H1 (cell line): ENCODE measurements at regions not wholly inside any gene's neighbourhood (a gene's known extent, or its start where the extent isn't known, plus 50 kb on each side); places are given as distances from the start of the nearest gene placed in this dataset.

ENCODE experiments used
- CTCF ChIA-PET: fragments of 300-600 bp; sonication (Branson Sonifier 250); formaldehyde crosslinking; loops from one replicate; lab custom pipeline; 2021; ENCODE audit not compliant: partially characterized antibody; lab: Charles Lee
- POLR2A ChIA-PET: fragments of 300-600 bp; sonication (Branson Sonifier 250); formaldehyde crosslinking; loops from one replicate; lab custom pipeline; 2021; ENCODE audit warnings: inconsistent platforms; ENCODE audit not compliant: partially characterized antibody; lab: Charles Lee
- DNase-seq, 2 experiments: peaks; one replicate each; pipeline versions ENCODE4 v3.0.0 to v3.0.0-alpha.2; 2010 to 2022; ENCODE audit warnings: low spot score in 2 of 2, low read depth in 1 of 2, mixed read lengths in 1 of 2
- FAIRE-seq: peaks from 2 replicates; lab custom pipeline; 2011; peaks lifted over from hg19 to GRCh38; lab: Jason Lieb, UNC
- H2AFZ ChIP-seq: 2 replicates; pipeline ENCODE4 v1.8.1; 2012; ENCODE audit warnings: low read length, inconsistent platforms
- H2AK5ac ChIP-seq: 2 replicates; pipeline ENCODE4 v1.6.1; 2013; ENCODE audit warnings: low read depth, low read length
- H2BK120ac ChIP-seq: replicated peaks from 2 replicates; pipeline ENCODE3; 2013; ENCODE audit warnings: low read depth, low read length, inconsistent platforms
- H2BK12ac ChIP-seq: 2 replicates; pipeline ENCODE4 v1.6.1; 2013; ENCODE audit warnings: low read depth, low read length
- H2BK15ac ChIP-seq: 2 replicates; pipeline ENCODE4 v1.6.1; 2013; ENCODE audit warnings: low read length
- H2BK20ac ChIP-seq: 2 replicates; pipeline ENCODE4 v1.6.1; 2013; ENCODE audit warnings: low read length
- H2BK5ac ChIP-seq: 2 replicates; pipeline ENCODE4 v1.6.1; 2013; ENCODE audit warnings: low read depth, low read length
- H3K14ac ChIP-seq: 2 replicates; pipeline ENCODE4 v1.6.1; 2013; ENCODE audit warnings: inconsistent platforms; ENCODE audit not compliant: insufficient read length
- H3K18ac ChIP-seq: 2 replicates; pipeline ENCODE4 v1.6.1; 2013; ENCODE audit warnings: low read length; ENCODE audit errors: extremely low read depth
- H3K23ac ChIP-seq: 2 replicates; pipeline ENCODE4 v1.6.1; 2013; ENCODE audit warnings: inconsistent platforms; ENCODE audit not compliant: insufficient read length
- H3K23me2 ChIP-seq: 2 replicates; pipeline ENCODE4 v1.6.1; 2013; ENCODE audit warnings: low read depth, low read length
- H3K27ac ChIP-seq: 2 replicates; pipeline ENCODE4 v1.6.1; 2011; ENCODE audit warnings: low read depth, low read length, inconsistent platforms
- H3K27me3 ChIP-seq, 4 experiments: replicated peaks in 1 of 4; 1 replicate in 1 of 4; 2 replicates in 3 of 4; pipeline versions ENCODE4 v1.6.1 to v1.8.1; 2011 to 2013; ENCODE audit warnings: low read length in 3 of 4, mild to moderate bottlenecking in 3 of 4, inconsistent platforms in 2 of 4, mixed read lengths in 2 of 4, moderate library complexity in 1 of 4; ENCODE audit not compliant: control insufficient read depth in 3 of 4, insufficient read depth in 3 of 4; ENCODE audit errors: extremely low read depth in 1 of 4
- H3K36me3 ChIP-seq, 4 experiments: 2 replicates each; pipeline versions ENCODE4 v1.6.1 to v1.8.1; 2011 to 2013; ENCODE audit warnings: mild to moderate bottlenecking in 4 of 4, low read length in 3 of 4, moderate library complexity in 2 of 4, control low read depth in 1 of 4, inconsistent platforms in 1 of 4; ENCODE audit not compliant: insufficient read depth in 4 of 4, control insufficient read depth in 2 of 4
- H3K4ac ChIP-seq: replicated peaks from 2 replicates; pipeline ENCODE3; 2013; ENCODE audit warnings: low read length, low read depth, mixed read lengths, inconsistent platforms; ENCODE audit not compliant: insufficient read length
- H3K4me1 ChIP-seq, 4 experiments: replicated peaks in 1 of 4; 1 replicate in 1 of 4; 2 replicates in 3 of 4; pipeline versions ENCODE4 v1.6.1 to v1.8.1; 2011 to 2013; ENCODE audit warnings: low read length in 3 of 4, inconsistent platforms in 2 of 4, mixed read lengths in 1 of 4; ENCODE audit not compliant: insufficient read depth in 4 of 4, control insufficient read depth in 3 of 4
- H3K4me2 ChIP-seq, 2 experiments: 2 replicates each; pipeline versions ENCODE4 v1.6.1 to v1.8.1; 2011 to 2013; ENCODE audit warnings: low read depth in 2 of 2, low read length in 2 of 2, control low read depth in 1 of 2, inconsistent platforms in 1 of 2, mild to moderate bottlenecking in 1 of 2; ENCODE audit not compliant: insufficient read depth in 1 of 2
- H3K4me3 ChIP-seq, 4 experiments: fragments of 200-600, 300-600 bp in 1 of 4; sonication (generic), shearing (Covaris generic), sonication (Bioruptor Twin) in 1 of 4; 2 replicates each; pipeline versions ENCODE4 v1.5.1 to v1.8.1; 2011 to 2016; ENCODE audit warnings: low read length in 4 of 4, low read depth in 3 of 4, control low read depth in 2 of 4, inconsistent platforms in 2 of 4, mild to moderate bottlenecking in 2 of 4, mixed read lengths in 1 of 4, moderate library complexity in 1 of 4; ENCODE audit not compliant: insufficient read depth in 2 of 4; ENCODE audit errors: extremely low read depth in 1 of 4
- H3K56ac ChIP-seq: replicated peaks from 2 replicates; pipeline ENCODE3; 2013; ENCODE audit warnings: low read depth, mild to moderate bottlenecking, mixed read lengths, low read length, inconsistent platforms; ENCODE audit not compliant: insufficient read length
- H3K79me1 ChIP-seq: 2 replicates; pipeline ENCODE4 v1.6.1; 2013; ENCODE audit warnings: low read depth, low read length, control low read depth
- H3K79me2 ChIP-seq, 2 experiments: 2 replicates each; pipeline versions ENCODE4 v1.6.1 to v1.8.1; 2012 to 2013; ENCODE audit warnings: low read length in 2 of 2, mild to moderate bottlenecking in 2 of 2, inconsistent platforms in 1 of 2; ENCODE audit not compliant: insufficient read depth in 2 of 2, control insufficient read depth in 1 of 2
- H3K9ac ChIP-seq, 4 experiments: replicated peaks in 1 of 4; 1 replicate in 1 of 4; 2 replicates in 3 of 4; pipeline versions ENCODE4 v1.6.1 to v1.8.1; 2011 to 2013; ENCODE audit warnings: low read depth in 3 of 4, low read length in 3 of 4, control low read depth in 2 of 4, mild to moderate bottlenecking in 2 of 4, moderate library complexity in 2 of 4, inconsistent platforms in 1 of 4; ENCODE audit errors: extremely low read depth in 1 of 4
- H3K9me3 ChIP-seq, 2 experiments: 2 replicates each; pipeline versions ENCODE4 v1.6.1 to v1.8.1; 2012 to 2013; ENCODE audit warnings: mild to moderate bottlenecking in 2 of 2, moderate library complexity in 2 of 2, control low read depth in 1 of 2, inconsistent platforms in 1 of 2, low read depth in 1 of 2, low read length in 1 of 2, mixed read lengths in 1 of 2; ENCODE audit not compliant: insufficient read depth in 2 of 2
- H4K20me1 ChIP-seq, 2 experiments: replicated peaks in 1 of 2; 2 replicates each; pipeline versions ENCODE3 to v1.8.1; 2011 to 2013; ENCODE audit warnings: inconsistent platforms in 2 of 2, low read length in 2 of 2, mild to moderate bottlenecking in 1 of 2; ENCODE audit not compliant: insufficient read depth in 2 of 2, control insufficient read depth in 1 of 2
- H4K5ac ChIP-seq: 2 replicates; pipeline ENCODE4 v1.6.1; 2013; ENCODE audit warnings: low read length, low read depth, mixed read lengths, inconsistent platforms; ENCODE audit not compliant: insufficient read length
- H4K8ac ChIP-seq: 2 replicates; pipeline ENCODE4 v1.8.0; 2013; ENCODE audit warnings: mild to moderate bottlenecking, moderate library complexity, low read length, inconsistent platforms; ENCODE audit not compliant: insufficient read depth; ENCODE audit errors: extremely low read depth
- H4K91ac ChIP-seq: replicated peaks from 2 replicates; pipeline ENCODE3; 2013; ENCODE audit warnings: low read length, mixed read lengths, inconsistent platforms; ENCODE audit not compliant: insufficient read length
- CHD1 ChIP-seq: IDR thresholded peaks from 2 replicates; pipeline ENCODE4 v1.6.1; 2012; ENCODE audit warnings: low read depth, low read length, improper control_type of control experiment
- EZH2 ChIP-seq: fragments of 200-600 bp; sonication (generic); IDR thresholded peaks from 2 replicates; pipeline ENCODE4 v1.7.1; 2012; ENCODE audit warnings: low read depth, mild to moderate bottlenecking, moderate library complexity, low read length, inconsistent platforms; ENCODE audit not compliant: severe bottlenecking
- FOSL1 ChIP-seq: IDR thresholded peaks from 2 replicates; pipeline ENCODE4 v1.6.1; 2011; ENCODE audit warnings: mild to moderate bottlenecking, low read depth, low read length, moderate library complexity; ENCODE audit not compliant: insufficient read depth
- MAFK ChIP-seq: IDR thresholded peaks from 2 replicates; pipeline ENCODE4 v1.6.1; 2012; ENCODE audit warnings: low read depth, mild to moderate bottlenecking, improper control_type of control experiment, low read length
- NRF1 ChIP-seq: IDR thresholded peaks from 2 replicates; pipeline ENCODE4 v1.6.1; 2011; ENCODE audit warnings: mild to moderate bottlenecking, low read depth, low read length, improper control_type of control experiment
- PHF8 ChIP-seq: fragments of 200-600 bp; sonication (generic); conservative IDR thresholded peaks from 2 replicates; pipeline ENCODE4 v1.7.1; 2012; ENCODE audit warnings: low read depth, mild to moderate bottlenecking, inconsistent platforms, low read length, moderate library complexity
- SAP30 ChIP-seq: fragments of 300-600 bp; sonication (generic); IDR thresholded peaks from 2 replicates; pipeline ENCODE4 v1.7.1; 2012; ENCODE audit warnings: low read length, moderate library complexity, mild to moderate bottlenecking, inconsistent platforms; ENCODE audit not compliant: insufficient read depth, insufficient replicate concordance
- SIRT6 ChIP-seq: IDR thresholded peaks from one replicate; pipeline ENCODE4 v1.7.1; 2012; ENCODE audit warnings: low read length, inconsistent platforms
- TAF1 ChIP-seq: IDR thresholded peaks from 2 replicates; pipeline ENCODE4 v1.6.1; 2011; ENCODE audit warnings: mild to moderate bottlenecking, low read depth, low read length
- TEAD4 ChIP-seq: IDR thresholded peaks from 2 replicates; pipeline ENCODE4 v1.6.1; 2012; ENCODE audit warnings: low read depth, low read length, inconsistent platforms, mixed read lengths
- WGBS, 2 experiments: shearing (Covaris generic) in 1 of 2; methylation state at CpG; one replicate each; pipeline versions ENCODE4 v1.1.6 to v1.1.7; 2013 to 2015; ENCODE audit warnings: low lambda C conversion rate in 2 of 2, mixed read lengths in 2 of 2, inconsistent platforms in 1 of 2, low coverage in 1 of 2, missing lambda C conversion rate in 1 of 2; ENCODE audit not compliant: insufficient replicate concordance in 2 of 2, insufficient coverage in 1 of 2, insufficient read length in 1 of 2; ENCODE audit errors: extremely low coverage in 1 of 2, missing lambda C conversion rate in 1 of 2; 5-methylcytosine and 5-hydroxymethylcytosine counted together
- TF ChIP-seq, protein P1 (sequence below): IDR thresholded peaks from 2 replicates; pipeline ENCODE4 v1.6.1; 2011; ENCODE audit warnings: low read depth, mild to moderate bottlenecking, low read length; ENCODE audit not compliant: insufficient read depth

DNA sequence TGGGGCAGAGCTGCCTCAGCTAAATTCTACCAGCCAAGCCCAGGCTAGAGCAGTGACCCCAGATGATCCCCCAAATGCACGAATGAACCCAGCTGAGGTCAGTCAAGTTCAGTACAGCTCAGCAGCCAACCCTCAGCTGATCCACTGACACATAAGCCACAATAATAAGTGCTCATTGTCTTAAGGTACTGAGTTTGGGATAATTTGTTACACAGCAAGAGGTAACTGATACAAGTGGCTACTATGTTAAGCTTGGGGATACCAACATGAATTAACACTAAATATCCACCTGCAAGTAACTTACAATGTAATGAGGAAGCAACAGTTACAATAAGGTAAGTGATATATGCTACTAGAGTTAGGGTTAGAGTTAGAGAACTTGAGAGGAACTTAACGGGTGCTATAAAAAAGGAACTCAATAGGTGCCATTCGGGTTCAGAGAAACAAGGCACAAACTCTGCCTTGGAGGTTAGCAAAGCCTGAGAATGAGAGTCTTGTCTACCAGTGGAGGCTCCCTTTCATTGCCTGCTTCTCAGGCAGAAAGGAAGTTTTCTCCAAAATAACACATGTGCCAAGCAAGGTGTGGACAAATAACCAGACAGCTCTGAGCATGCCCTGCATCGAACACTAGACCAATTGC is 189.4 kb downstream of the ARL4C start:
- POLR2A ChIA-PET, result no interaction called here
- TF ChIP-seq FOSL1, result no peak
- no peak for TF ChIP-seq TEAD4
- TF ChIP-seq SAP30, result no peak
- no peak for TF ChIP-seq NRF1
- TF ChIP-seq, protein P1, sequence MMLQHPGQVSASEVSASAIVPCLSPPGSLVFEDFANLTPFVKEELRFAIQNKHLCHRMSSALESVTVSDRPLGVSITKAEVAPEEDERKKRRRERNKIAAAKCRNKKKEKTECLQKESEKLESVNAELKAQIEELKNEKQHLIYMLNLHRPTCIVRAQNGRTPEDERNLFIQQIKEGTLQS, result no peak
- no peak for TF ChIP-seq PHF8
- no peak for TF ChIP-seq TAF1
- no peak for TF ChIP-seq MAFK
- no peak for TF ChIP-seq SIRT6
- no peak for TF ChIP-seq EZH2
- no peak for TF ChIP-seq CHD1

More for the DNA sequence above, 189.4 kb downstream of the ARL4C start:
- CTCF ChIA-PET, result interaction anchor here (0.8 to 0.9 kb wide), 3 partner anchors 9 to 50 kb away, joined by 3 to 4 read pairs (median 3); no protein-coding TSS in a partner anchor
- DNase-seq, result no peak
- Histone ChIP-seq H3K18ac (no peak overlapping the region), H3K79me2 (no peaks in the 10 kb centered on the region), H2BK15ac (no peak overlapping the region), H3K14ac (no peak overlapping the region), H4K5ac (no peak overlapping the region), H2BK12ac (no peak overlapping the region), H3K23me2 (no peaks in the 10 kb centered on the region), H3K9ac (no peak overlapping the region), H3K79me1 (no peaks in the 10 kb centered on the region), H3K27ac (no peak overlapping the region), H2AK5ac (no peak overlapping the region), H2BK5ac (no peak overlapping the region), H3K36me3 (no peaks in the 10 kb centered on the region; a peak in 1 of 8 replicates), H3K4ac (no peak overlapping the region), H3K27me3 (no peaks in the 10 kb centered on the region), H3K23ac (no peak overlapping the region), H2AFZ (no peak overlapping the region), H3K4me3 (no peak overlapping the region), H3K4me1 (peaks cover 0 to 10% (median 7%) of the 10 kb centered on the region in 4 experiments; a peak in 3 of 7 replicates), H4K8ac (no peak overlapping the region), H3K9me3 (peaks cover 0 to 6% of the 10 kb centered on the region in 2 experiments; a peak in 1 of 4 replicates), H2BK120ac (no peak overlapping the region), H3K4me2 (no peak overlapping the region), H4K20me1 (no peaks in the 10 kb centered on the region), H2BK20ac (no peak overlapping the region), H4K91ac (no peak overlapping the region), H3K56ac (no peak overlapping the region)
- 94% methylated on average over 4 of the region's 4 CpGs; no CpG with 5 or more reads in 1 of the 2 experiments for WGBS, 2 experiments
- no peak for FAIRE-seq
